Pancreas (tissue), 10 donors: ENCODE measurements at regions not wholly inside any gene's neighbourhood (a gene's known extent, or its start where the extent isn't known, plus 50 kb on each side); places are given as distances from the start of the nearest gene placed in this dataset.

Experiments
- ATAC-seq, 4 donors: fragments of 200-7000 bp; cut with Tn5 transposase; one replicate each; pipeline versions ENCODE4 v1.8.0 to v1.9.1; 2020; ENCODE audit warnings: mild to moderate bottlenecking in 4 of 4, moderate library complexity in 4 of 4
- DNase-seq, 6 donors: peaks; one replicate each; pipeline ENCODE4 v3.0.0-alpha.2; 2020
- FAIRE-seq: peaks from 2 replicates; lab custom pipeline; 2012; peaks lifted over from hg19 to GRCh38; lab: Jason Lieb, UNC
- H3K27ac ChIP-seq, 4 donors: fragments of 200-600 bp; sonication (generic); 1 replicate in 3 of 4; 2 replicates in 1 of 4; pipeline versions ENCODE4 v1.5.0 to v1.8.0; 2020
- H3K27me3 ChIP-seq, 4 donors: fragments of 200-600 bp; one replicate each; pipeline ENCODE4 v1.8.0; 2021
- H3K36me3 ChIP-seq, 3 donors: fragments of 200-600 bp; sonication (generic) in 1 of 3; one replicate each; pipeline versions ENCODE4 v1.5.0 to v1.8.0; 2020 to 2021
- H3K4me1 ChIP-seq, 3 donors: fragments of 200-600 bp; one replicate each; pipeline ENCODE4 v1.8.0; 2021
- H3K4me3 ChIP-seq, 4 donors: fragments of 200-600 bp; sonication (generic) in 2 of 4; one replicate each; pipeline versions ENCODE4 v1.5.0 to v1.8.0; 2020 to 2021
- H3K9me3 ChIP-seq, 4 donors: fragments of 200-600 bp; one replicate each; pipeline ENCODE4 v1.8.0; 2021
- CTCF ChIP-seq, 4 donors: fragments of 200-600 bp; sonication (generic) in 3 of 4; IDR thresholded peaks; one replicate each; pipeline versions ENCODE4 v1.5.0 to v1.8.0; 2021; ENCODE audit warnings: antibody characterized with exemption in 4 of 4
- WGBS, 2 donors: extraction: QIAGEN DNeasy Blood & Tissue Kit; methylation state at CpG; one replicate each; pipeline ENCODE4 v1.1.7; 2013; 5-methylcytosine and 5-hydroxymethylcytosine counted together
- intact Hi-C, 3 donors: fragments of 100-400 bp; cut with DNase I; formaldehyde crosslinking; loops; one replicate each; pipeline versions ENCODE4 v1.11.1 to v1.14.2; 2022
- donor health status: healthy with polysubstance abuse.
- donor health status: DM: no; HTN: no; CAD: no; lungs with moderate emphysema.
- donor health status: DM: no; HTN: no; CAD: no.
- donor health status: control.
- donor health status: control.
- donor health status: Bipolar disorder and iron deficiency.
- donor health status: DM: yes; HTN: yes; CAD: no.
- donor health status: DM: no; HTN: no; CAD: no.
- donor health status: DM: no; HTN: no; CAD: no.
- donor health status: DM: yes; HTN: yes; CAD: no.

GRCh38 chr1:22253012-22253790, 110.3 kb upstream of the WNT4 start:
- peak in 1 of 6 donors; percentile 7 for DNase-seq
- Histone ChIP-seq H3K36me3 (no peaks in the 10 kb centered on the region), H3K4me1 (no peaks in the 10 kb centered on the region), H3K9me3 (no peaks in the 10 kb centered on the region), H3K4me3 (no peak overlapping the region), H3K27me3 (no peaks in the 10 kb centered on the region), H3K27ac (no peak overlapping the region)
- no peak for FAIRE-seq
- no peak for ATAC-seq
- no peak for TF ChIP-seq CTCF (IDR thresholded peaks at IDR 0.05)
- intact Hi-C loops = no loop called here
- WGBS, 2 donors = 55 to 68% methylated on average over 16 of the region's 16 CpGs

GRCh38 chr1:22254756-22255155, 111.9 kb upstream of the WNT4 start:
- no peaks in the 10 kb centered on the region for H3K27me3 ChIP-seq
- H3K27ac ChIP-seq = no peak overlapping the region
- DNase-seq (no peak), ATAC-seq (no peak), FAIRE-seq (no peak)
- no peaks in the 10 kb centered on the region for H3K36me3 ChIP-seq
- no peaks in the 10 kb centered on the region for H3K9me3 ChIP-seq
- no peak overlapping the region for H3K4me3 ChIP-seq
- H3K4me1 ChIP-seq = no peaks in the 10 kb centered on the region
- no peak for TF ChIP-seq CTCF (IDR thresholded peaks at IDR 0.05)
- 80 to 82% methylated on average over 7 of the region's 7 CpGs for WGBS, 2 donors
- intact Hi-C loops = no loop called here

DNA sequence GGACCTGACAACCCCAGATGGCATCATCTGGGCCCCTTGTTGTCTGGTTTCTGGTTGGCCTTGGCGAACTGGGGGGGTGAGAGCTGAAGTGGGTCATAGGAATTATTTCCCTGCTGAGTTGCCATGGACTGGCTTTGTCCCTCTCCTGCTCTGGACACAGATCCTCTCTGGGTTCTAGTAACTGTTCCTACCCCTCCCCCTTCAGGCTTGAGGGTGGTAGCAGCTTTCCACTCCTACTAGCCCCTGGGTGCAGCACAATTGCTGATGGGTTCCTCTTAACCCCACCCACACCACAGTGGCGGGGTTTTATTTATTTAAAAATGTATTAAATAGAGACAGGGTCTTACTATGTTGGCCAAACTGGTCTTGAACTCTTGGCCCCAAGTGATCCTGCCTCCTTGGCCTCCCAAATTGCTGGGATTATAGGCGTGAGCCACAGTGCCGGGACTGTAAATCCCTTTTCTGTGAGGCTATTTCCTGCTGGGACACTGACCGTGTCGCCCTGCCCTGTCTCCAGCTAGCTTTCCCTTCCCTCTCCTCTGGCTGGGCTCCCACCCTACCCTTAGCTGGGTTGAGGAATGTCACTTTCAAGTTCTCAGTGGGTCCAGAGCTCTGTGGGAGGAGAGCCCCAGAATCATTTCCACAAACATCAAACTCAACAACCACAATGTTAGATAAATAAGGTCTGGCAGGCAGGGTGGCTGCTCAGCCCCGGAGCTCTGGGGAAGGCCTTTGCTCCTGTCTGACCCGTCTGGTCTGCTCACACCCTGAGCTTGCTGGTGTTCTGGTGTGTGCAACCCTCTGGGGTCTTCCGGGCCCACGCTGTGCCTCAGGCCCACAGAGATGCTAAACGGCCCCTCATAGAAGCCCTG, 112.7 kb upstream of the WNT4 start:
- peak in 1 of 6 donors; percentile 41 for DNase-seq
- Histone ChIP-seq H3K9me3 (no peaks in the 10 kb centered on the region), H3K36me3 (no peaks in the 10 kb centered on the region), H3K4me3 (no peak overlapping the region), H3K4me1 (no peaks in the 10 kb centered on the region), H3K27ac (no peak overlapping the region), H3K27me3 (no peaks in the 10 kb centered on the region)
- intact Hi-C loops = no loop called here
- no peak for TF ChIP-seq CTCF (IDR thresholded peaks at IDR 0.05)
- 88 to 94% methylated on average over 11 of the region's 11 CpGs for WGBS, 2 donors
- ATAC-seq = no peak
- FAIRE-seq = no peak

DNA sequence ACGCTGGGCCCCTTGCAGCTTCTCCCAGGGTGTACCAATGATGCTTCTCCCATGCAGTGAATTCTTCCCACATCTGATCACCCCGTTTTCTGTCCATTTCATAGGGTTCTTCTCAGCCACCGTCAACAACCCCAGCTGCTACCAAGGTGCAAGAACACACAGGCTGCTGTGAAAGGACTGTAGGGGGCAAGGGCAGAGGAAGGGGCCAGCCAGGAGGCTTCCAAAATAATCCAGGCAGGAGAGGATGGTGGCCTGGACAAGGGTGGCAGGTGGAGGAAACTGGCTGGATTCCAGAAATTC, 113.3 kb upstream of the WNT4 start:
- ATAC-seq = no peak
- Histone ChIP-seq H3K27me3 (no peaks in the 10 kb centered on the region), H3K27ac (no peak overlapping the region), H3K4me1 (no peaks in the 10 kb centered on the region), H3K9me3 (no peaks in the 10 kb centered on the region), H3K4me3 (no peak overlapping the region), H3K36me3 (no peaks in the 10 kb centered on the region)
- TF ChIP-seq CTCF (IDR thresholded peaks at IDR 0.05) = no peak
- DNase-seq = no peak
- 80% methylated on average over 3 of the region's 3 CpGs for WGBS, 2 donors
- intact Hi-C loops = no loop called here
- FAIRE-seq = no peak
